MCF 10A (cell line): ENCODE measurements at regions not wholly inside any gene's neighbourhood (a gene's known extent, or its start where the extent isn't known, plus 50 kb on each side); places are given as distances from the start of the nearest gene placed in this dataset.
"Not testable (repeated sequence)": the region's sequence is repeated elsewhere in the genome, so short reads cannot be mapped to it uniquely, and the experiment has no call there.

ENCODE experiments used
- BruUV-seq: library from RNA; stranded (reverse); fragments of 400-500 nt; replicated peaks from 2 replicates; lab custom pipeline; 2021; lab: Mats Ljungman, UMichigan
- CTCF ChIA-PET: fragments of 300-600 bp; sonication (Branson Sonifier 250); formaldehyde crosslinking; extraction: SDS; loops from one replicate; lab custom pipeline; 2021; ENCODE audit warnings: antibody characterized with exemption, inconsistent platforms; lab: Yijun Ruan, JAX
- POLR2A ChIA-PET: fragments of 300-600, 350-650 bp; sonication (Branson Sonifier 250); formaldehyde crosslinking; extraction: SDS; loops from one replicate; lab custom pipeline; 2020; ENCODE audit warnings: antibody characterized with exemption, inconsistent platforms; lab: Yijun Ruan, JAX
- DNase-seq: peaks from one replicate; pipeline ENCODE4 v3.0.0-alpha.2; 2018; ENCODE audit not compliant: unreplicated experiment
- H3K27ac Mint-ChIP-seq: one replicate; pipeline ENCODE4 v1.8.0; 2022; ENCODE audit warnings: mild to moderate bottlenecking, low read depth, mixed read lengths; ENCODE audit not compliant: unreplicated experiment
- H3K27me3 Mint-ChIP-seq: one replicate; pipeline ENCODE4 v1.8.0; 2022; ENCODE audit warnings: mixed read lengths; ENCODE audit not compliant: insufficient read depth, unreplicated experiment
- H3K36me3 Mint-ChIP-seq: one replicate; pipeline ENCODE4 v1.8.0; 2022; ENCODE audit warnings: mild to moderate bottlenecking, moderate library complexity, mixed read lengths; ENCODE audit not compliant: insufficient read depth, unreplicated experiment
- H3K4me1 Mint-ChIP-seq: one replicate; pipeline ENCODE4 v1.8.0; 2022; ENCODE audit warnings: mixed read lengths; ENCODE audit not compliant: insufficient read depth, unreplicated experiment
- H3K4me3 Mint-ChIP-seq: one replicate; pipeline ENCODE4 v1.8.0; 2022; ENCODE audit warnings: mild to moderate bottlenecking, moderate library complexity, mixed read lengths; ENCODE audit not compliant: unreplicated experiment
- H3K9me3 Mint-ChIP-seq: one replicate; pipeline ENCODE4 v1.8.0; 2022; ENCODE audit warnings: mixed read lengths; ENCODE audit not compliant: unreplicated experiment
- intact Hi-C: fragments of 100-400 bp; cut with micrococcal nuclease; formaldehyde crosslinking; loops from 2 replicates; pipeline ENCODE4 v1.14.1; 2022

- intact Hi-C loops, H3K36me3 Mint-ChIP-seq, H3K4me1 Mint-ChIP-seq, CTCF ChIA-PET, H3K27me3 Mint-ChIP-seq, POLR2A ChIA-PET, H3K9me3 Mint-ChIP-seq, BruUV-seq, H3K4me3 Mint-ChIP-seq, DNase-seq, H3K27ac Mint-ChIP-seq: not testable (repeated sequence)
Observed at GRCh38 chr9:39611449-39612231, 256.2 kb downstream of the SPATA31A1 start.

- intact Hi-C loops, H3K36me3 Mint-ChIP-seq, H3K27me3 Mint-ChIP-seq, CTCF ChIA-PET, H3K9me3 Mint-ChIP-seq, H3K27ac Mint-ChIP-seq, POLR2A ChIA-PET, DNase-seq, H3K4me1 Mint-ChIP-seq, BruUV-seq, H3K4me3 Mint-ChIP-seq: not testable (repeated sequence)
Observed at GRCh38 chr9:39616480-39616879, 261.0 kb downstream of the SPATA31A1 start.

DNA sequence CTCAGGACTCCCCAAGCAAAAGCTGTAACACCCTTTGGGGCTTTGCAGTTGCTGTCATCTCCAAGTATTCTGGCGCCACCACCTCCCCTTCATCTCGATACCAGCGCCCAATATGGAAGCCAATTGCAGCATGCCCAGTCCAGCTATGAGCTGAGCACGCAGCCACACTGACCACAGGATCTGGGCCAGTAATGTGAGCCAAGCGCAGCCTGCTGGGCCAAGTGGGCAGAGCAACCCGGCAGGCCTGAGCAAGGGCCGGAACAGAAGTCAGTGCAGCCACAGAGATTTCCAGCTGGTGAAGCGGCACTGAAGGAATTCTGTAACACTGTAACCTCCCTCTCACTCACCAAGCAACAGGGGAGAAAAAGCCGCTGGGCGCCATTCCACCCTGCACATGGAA lies 268.6 kb downstream of the SPATA31A1 start:
- H3K4me3 Mint-ChIP-seq, CTCF ChIA-PET, H3K9me3 Mint-ChIP-seq, POLR2A ChIA-PET, H3K27ac Mint-ChIP-seq, DNase-seq, H3K4me1 Mint-ChIP-seq, BruUV-seq, H3K27me3 Mint-ChIP-seq, intact Hi-C loops, H3K36me3 Mint-ChIP-seq: not testable (repeated sequence)

DNA sequence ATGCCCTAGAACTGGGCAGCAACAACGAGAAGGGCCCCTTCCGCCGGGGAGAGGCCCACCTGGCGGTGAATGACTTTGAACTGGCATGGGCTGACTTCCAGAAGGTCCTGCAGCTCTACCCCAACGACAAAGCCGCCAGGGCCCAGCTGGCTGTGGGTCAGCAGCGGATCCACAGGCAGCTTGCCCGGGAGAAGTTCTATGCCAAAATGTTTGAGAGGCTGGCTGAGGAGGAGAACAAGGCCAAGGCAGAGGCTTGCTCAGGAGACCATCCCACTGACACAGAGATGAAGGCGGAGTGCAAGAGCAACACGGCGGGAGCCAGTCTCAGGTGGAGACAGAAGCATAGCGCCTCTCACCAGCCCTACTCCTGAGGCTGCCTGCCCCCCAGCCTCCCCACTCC lies 276.6 kb downstream of the SPATA31A1 start:
- H3K4me3 Mint-ChIP-seq, CTCF ChIA-PET, H3K9me3 Mint-ChIP-seq, intact Hi-C loops, BruUV-seq, H3K4me1 Mint-ChIP-seq, H3K27ac Mint-ChIP-seq, H3K27me3 Mint-ChIP-seq, H3K36me3 Mint-ChIP-seq, DNase-seq, POLR2A ChIA-PET: not testable (repeated sequence)

DNA sequence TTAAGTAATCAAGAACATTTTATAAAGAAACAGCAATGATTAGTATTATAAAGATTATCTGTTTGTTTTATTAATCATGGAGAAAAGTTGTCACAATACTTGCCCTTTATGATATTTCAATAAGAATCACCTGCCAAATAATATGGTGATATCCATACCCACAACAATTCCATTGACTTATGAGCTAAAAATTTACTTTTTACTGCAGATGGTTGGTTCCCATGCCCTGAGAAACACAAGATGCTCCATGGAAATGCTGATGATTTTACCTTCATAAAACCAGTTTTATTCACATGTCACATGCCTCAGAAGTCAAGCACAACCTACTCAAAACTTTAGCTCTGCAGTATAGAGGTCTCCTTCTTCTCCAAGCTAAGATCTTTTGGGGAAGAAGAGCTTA lies 293.6 kb downstream of the SPATA31A1 start:
- CTCF ChIA-PET, H3K4me1 Mint-ChIP-seq, BruUV-seq: not testable (repeated sequence)

GRCh38 chr9:39656960-39657603 lies 301.6 kb downstream of the SPATA31A1 start:
- CTCF ChIA-PET, H3K27ac Mint-ChIP-seq, H3K36me3 Mint-ChIP-seq, intact Hi-C loops, POLR2A ChIA-PET, H3K4me3 Mint-ChIP-seq, H3K9me3 Mint-ChIP-seq, DNase-seq, BruUV-seq, H3K27me3 Mint-ChIP-seq, H3K4me1 Mint-ChIP-seq: not testable (repeated sequence)

More for the DNA sequence above, 293.6 kb downstream of the SPATA31A1 start:
- H3K36me3 Mint-ChIP-seq, intact Hi-C loops, H3K27ac Mint-ChIP-seq, H3K27me3 Mint-ChIP-seq, DNase-seq, H3K4me3 Mint-ChIP-seq, POLR2A ChIA-PET, H3K9me3 Mint-ChIP-seq: not testable (repeated sequence)

DNA sequence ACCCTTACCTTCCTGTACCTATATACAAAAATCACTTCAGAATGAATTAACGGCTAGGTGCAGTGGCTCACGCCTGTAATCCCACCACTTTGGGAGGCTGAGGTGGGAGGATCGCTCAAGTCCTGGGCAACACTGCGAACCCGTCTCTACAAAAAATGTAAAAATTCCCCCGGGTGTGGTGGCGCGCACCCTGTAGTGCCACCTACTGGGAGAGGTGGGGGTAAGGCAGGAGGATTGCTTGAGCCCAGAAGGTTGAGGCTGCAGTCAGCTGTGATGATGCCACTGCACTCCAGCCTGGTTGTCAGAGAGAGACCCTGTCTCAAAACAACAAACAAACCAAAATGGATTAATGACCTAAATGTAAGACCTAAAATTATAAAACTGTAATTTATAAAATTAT lies 307.6 kb downstream of the SPATA31A1 start:
- H3K27me3 Mint-ChIP-seq, H3K9me3 Mint-ChIP-seq, H3K4me1 Mint-ChIP-seq, BruUV-seq, H3K36me3 Mint-ChIP-seq, POLR2A ChIA-PET, intact Hi-C loops, DNase-seq, CTCF ChIA-PET, H3K4me3 Mint-ChIP-seq, H3K27ac Mint-ChIP-seq: not testable (repeated sequence)

DNA sequence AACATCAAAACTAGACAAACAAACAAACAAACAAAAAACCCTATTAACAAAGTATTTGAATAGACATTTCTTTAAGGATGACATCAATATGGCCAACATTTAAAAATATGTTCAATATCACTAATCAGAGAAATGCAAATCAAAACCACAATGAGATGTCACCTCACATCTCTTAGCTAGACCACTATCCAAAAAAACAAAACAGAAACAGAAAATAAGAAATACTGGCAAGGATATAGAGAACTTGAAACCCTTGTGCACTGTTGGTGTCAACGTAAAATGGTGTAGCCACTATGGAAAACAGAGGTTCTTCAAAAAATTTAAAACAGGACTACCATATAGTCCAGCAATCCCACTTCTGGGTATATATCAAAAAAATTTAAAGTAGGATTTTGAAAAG lies 308.2 kb downstream of the SPATA31A1 start:
- H3K27me3 Mint-ChIP-seq, H3K27ac Mint-ChIP-seq, BruUV-seq, H3K36me3 Mint-ChIP-seq, POLR2A ChIA-PET, H3K4me1 Mint-ChIP-seq, H3K9me3 Mint-ChIP-seq, CTCF ChIA-PET, intact Hi-C loops, DNase-seq, H3K4me3 Mint-ChIP-seq: not testable (repeated sequence)

GRCh38 chr9:39665020-39665419 lies 309.6 kb downstream of the SPATA31A1 start:
- CTCF ChIA-PET, H3K4me1 Mint-ChIP-seq, POLR2A ChIA-PET, BruUV-seq, H3K9me3 Mint-ChIP-seq, intact Hi-C loops, H3K27ac Mint-ChIP-seq, H3K27me3 Mint-ChIP-seq, H3K36me3 Mint-ChIP-seq, H3K4me3 Mint-ChIP-seq, DNase-seq: not testable (repeated sequence)
